Small intestine (tissue), 7 donors: ENCODE measurements at regions not wholly inside any gene's neighbourhood (a gene's known extent, or its start where the extent isn't known, plus 50 kb on each side); places are given as distances from the start of the nearest gene placed in this dataset.
"Not testable (repeated sequence)": the region's sequence is repeated elsewhere in the genome, so short reads cannot be mapped to it uniquely, and the experiment has no call there.

Source experiments
- DNase-seq, 2 donors: peaks; one replicate each; pipeline versions ENCODE4 v3.0.0 to v3.0.0-alpha.2; 2013
- FAIRE-seq: peaks from 2 replicates; lab custom pipeline; 2012; peaks lifted over from hg19 to GRCh38; lab: Jason Lieb, UNC
- H3K27ac ChIP-seq, 3 donors: one replicate each; pipeline ENCODE4 v1.5.1; 2013; ENCODE audit warnings: low read length in 2 of 3, mild to moderate bottlenecking in 2 of 3, control low read depth in 1 of 3, inconsistent platforms in 1 of 3, low read depth in 1 of 3, moderate library complexity in 1 of 3
- H3K27me3 ChIP-seq, 3 donors: one replicate each; pipeline ENCODE4 v1.6.1; 2013; ENCODE audit warnings: low read length in 3 of 3, inconsistent platforms in 1 of 3; ENCODE audit not compliant: control insufficient read depth in 3 of 3, insufficient read depth in 3 of 3
- H3K36me3 ChIP-seq, 3 donors: one replicate each; pipeline ENCODE4 v1.6.1; 2013; ENCODE audit warnings: low read length in 3 of 3, inconsistent platforms in 1 of 3, low read depth in 1 of 3, mild to moderate bottlenecking in 1 of 3, moderate library complexity in 1 of 3; ENCODE audit not compliant: control insufficient read depth in 3 of 3, insufficient read depth in 2 of 3
- H3K4me1 ChIP-seq, 3 donors: one replicate each; pipeline ENCODE4 v1.6.1; 2013; ENCODE audit warnings: low read length in 2 of 3, inconsistent platforms in 1 of 3, low read depth in 1 of 3, mild to moderate bottlenecking in 1 of 3, moderate library complexity in 1 of 3; ENCODE audit not compliant: control insufficient read depth in 3 of 3, insufficient read depth in 2 of 3
- H3K4me3 ChIP-seq, 3 donors: one replicate each; pipeline ENCODE4 v1.5.1; 2013; ENCODE audit warnings: low read length in 3 of 3, control low read depth in 1 of 3, inconsistent platforms in 1 of 3, low read depth in 1 of 3, mild to moderate bottlenecking in 1 of 3, moderate library complexity in 1 of 3
- H3K9me3 ChIP-seq, 2 donors: one replicate each; pipeline ENCODE4 v1.6.1; 2013; ENCODE audit warnings: low read depth in 1 of 2, low read length in 1 of 2; ENCODE audit not compliant: control insufficient read depth in 2 of 2, insufficient read depth in 1 of 2
- WGBS, 3 donors: extraction: QIAGEN DNeasy Blood & Tissue Kit; methylation state at CpG; one replicate each; pipeline ENCODE4 v1.1.7; 2013; 5-methylcytosine and 5-hydroxymethylcytosine counted together
- donor health status: healthy with polysubstance abuse.
- donor health status: control.
- donor health status: control.
- donor health status: Bipolar disorder and iron deficiency.
- donor health status: healthy.

- no peaks in the 10 kb centered on the region for H3K9me3 ChIP-seq
- no peaks in the 10 kb centered on the region for H3K36me3 ChIP-seq
- WGBS, 3 donors: 19 to 58% (median 27%) methylated on average over 1 of the region's 1 CpG
- no peak overlapping the region for H3K27ac ChIP-seq
- DNase-seq (no peak), FAIRE-seq (no peak)
- H3K4me1 ChIP-seq: no peaks in the 10 kb centered on the region
- no peak overlapping the region for H3K4me3 ChIP-seq
- H3K27me3 ChIP-seq: no peaks in the 10 kb centered on the region
Observed at GRCh38 chr9:102483651-102484050, 511.5 kb upstream of the CYLC2 start.

GRCh38 chr9:102482776-102483175, 512.4 kb upstream of the CYLC2 start:
- Histone ChIP-seq H3K4me3 (no peak overlapping the region), H3K27me3 (no peaks in the 10 kb centered on the region), H3K9me3 (no peaks in the 10 kb centered on the region), H3K27ac (no peak overlapping the region), H3K4me1 (no peaks in the 10 kb centered on the region), H3K36me3 (no peaks in the 10 kb centered on the region)
- FAIRE-seq (peak; percentile 5), DNase-seq (no peak)
- WGBS, 3 donors: 78 to 89% (median 81%) methylated on average over 1 of the region's 1 CpG

DNA sequence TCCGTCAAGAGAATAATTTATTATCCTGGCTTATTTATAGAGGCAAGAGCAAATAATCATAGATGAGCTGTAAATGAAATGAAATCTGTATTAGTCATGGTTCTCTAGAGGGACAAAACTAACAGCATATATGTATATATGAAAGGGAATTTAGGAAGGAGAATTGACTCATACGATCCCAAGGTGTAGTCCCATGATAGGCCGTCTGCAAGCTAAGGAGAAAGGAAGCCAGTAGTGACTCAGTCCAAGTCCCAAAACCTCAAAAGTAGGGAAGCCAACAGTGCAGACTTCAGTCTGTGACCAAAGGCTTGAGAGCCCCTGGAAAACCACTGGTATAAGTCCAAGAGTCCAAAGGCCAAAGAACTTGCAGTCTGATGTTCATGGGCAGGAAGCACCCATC, 515.9 kb upstream of the CYLC2 start:
- H3K27me3 ChIP-seq: no peaks in the 10 kb centered on the region
- DNase-seq (no peak), FAIRE-seq (no peak)
- H3K36me3 ChIP-seq: no peaks in the 10 kb centered on the region
- 82 to 83% (median 82%) methylated on average over 3 of the region's 3 CpGs for WGBS, 3 donors
- no peaks in the 10 kb centered on the region for H3K9me3 ChIP-seq
- no peak overlapping the region for H3K27ac ChIP-seq
- no peaks in the 10 kb centered on the region for H3K4me1 ChIP-seq
- no peak overlapping the region for H3K4me3 ChIP-seq

GRCh38 chr9:102474357-102474756, 520.8 kb upstream of the CYLC2 start:
- 48 to 76% (median 53%) methylated on average over 2 of the region's 2 CpGs for WGBS, 3 donors
- Histone ChIP-seq H3K27ac (no peak overlapping the region), H3K27me3 (no peaks in the 10 kb centered on the region), H3K9me3 (peaks cover 0 to 4% of the 10 kb centered on the region in 2 donors), H3K4me1 (no peaks in the 10 kb centered on the region), H3K4me3 (no peak overlapping the region), H3K36me3 (no peaks in the 10 kb centered on the region)
- no peak for FAIRE-seq
- DNase-seq: no peak

- H3K4me3 ChIP-seq, FAIRE-seq, H3K27ac ChIP-seq, H3K27me3 ChIP-seq, DNase-seq, H3K4me1 ChIP-seq, H3K9me3 ChIP-seq, H3K36me3 ChIP-seq: not testable (repeated sequence)
- 91 to 98% (median 98%) methylated on average over 5 to 6 of the region's 7 CpGs for WGBS, 3 donors
Observed at GRCh38 chr9:102469430-102469829, 525.7 kb upstream of the CYLC2 start.

- FAIRE-seq (no peak), DNase-seq (no peak)
- Histone ChIP-seq H3K36me3 (no peaks in the 10 kb centered on the region), H3K4me1 (no peaks in the 10 kb centered on the region), H3K4me3 (no peak overlapping the region), H3K27me3 (no peaks in the 10 kb centered on the region), H3K27ac (no peak overlapping the region), H3K9me3 (no peaks in the 10 kb centered on the region)
- 87 to 93% (median 91%) methylated on average over 2 of the region's 2 CpGs for WGBS, 3 donors
Observed at GRCh38 chr9:102461156-102461819, 533.8 kb upstream of the CYLC2 start.

DNA sequence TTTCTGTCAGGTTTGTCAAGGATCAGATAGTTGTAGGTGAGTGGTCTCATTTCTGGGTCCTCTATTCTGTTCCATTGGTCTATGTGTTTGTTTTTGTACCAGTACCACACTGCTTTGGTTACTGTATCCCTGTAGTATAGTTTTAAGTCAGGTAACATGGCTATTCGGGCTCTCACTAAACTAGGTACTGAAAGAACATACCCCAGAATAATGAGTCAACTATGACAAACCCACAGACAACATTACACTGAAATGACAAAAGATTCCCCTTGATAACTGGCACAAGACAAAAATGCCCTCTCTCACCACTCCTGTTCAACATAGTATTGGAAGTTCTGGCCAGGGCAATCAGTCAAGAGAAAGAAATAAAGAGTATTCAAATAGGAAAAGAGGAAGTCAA, 535.3 kb upstream of the CYLC2 start:
- 57 to 90% (median 67%) methylated on average over 1 of the region's 1 CpG for WGBS, 3 donors
- FAIRE-seq: no peak

DNA sequence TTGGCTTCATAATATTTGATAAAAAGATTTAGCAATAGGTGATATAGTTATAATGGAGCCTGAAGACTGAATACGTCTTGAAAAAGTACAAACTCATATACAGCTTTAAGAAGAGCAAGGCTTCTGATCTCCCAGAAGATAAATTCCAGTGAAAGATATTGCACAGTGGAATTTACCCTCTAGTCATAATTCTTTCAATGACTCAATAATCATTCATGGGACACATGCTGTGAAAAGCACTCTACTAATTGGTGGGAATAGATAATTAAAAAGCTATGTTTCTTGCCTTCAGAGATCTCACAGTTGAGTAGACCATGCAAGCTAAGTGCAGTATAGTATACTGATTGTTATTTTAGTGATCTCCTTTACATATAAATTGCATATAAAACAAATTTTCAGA, 538.6 kb upstream of the CYLC2 start:
- Histone ChIP-seq H3K9me3 (no peaks in the 10 kb centered on the region), H3K27me3 (no peaks in the 10 kb centered on the region), H3K4me1 (no peaks in the 10 kb centered on the region), H3K4me3 (no peak overlapping the region), H3K27ac (no peak overlapping the region), H3K36me3 (no peaks in the 10 kb centered on the region)
- WGBS, 3 donors: 72 to 86% (median 76%) methylated on average over 1 of the region's 1 CpG
- FAIRE-seq: no peak
- no peak for DNase-seq

More for the DNA sequence above, 535.3 kb upstream of the CYLC2 start:
- no peaks in the 10 kb centered on the region for H3K4me1 ChIP-seq
- no peaks in the 10 kb centered on the region for H3K36me3 ChIP-seq
- H3K9me3 ChIP-seq: no peaks in the 10 kb centered on the region
- no peak overlapping the region for H3K4me3 ChIP-seq
- H3K27me3 ChIP-seq: no peaks in the 10 kb centered on the region
- no peak for DNase-seq
- H3K27ac ChIP-seq: no peak overlapping the region

DNA sequence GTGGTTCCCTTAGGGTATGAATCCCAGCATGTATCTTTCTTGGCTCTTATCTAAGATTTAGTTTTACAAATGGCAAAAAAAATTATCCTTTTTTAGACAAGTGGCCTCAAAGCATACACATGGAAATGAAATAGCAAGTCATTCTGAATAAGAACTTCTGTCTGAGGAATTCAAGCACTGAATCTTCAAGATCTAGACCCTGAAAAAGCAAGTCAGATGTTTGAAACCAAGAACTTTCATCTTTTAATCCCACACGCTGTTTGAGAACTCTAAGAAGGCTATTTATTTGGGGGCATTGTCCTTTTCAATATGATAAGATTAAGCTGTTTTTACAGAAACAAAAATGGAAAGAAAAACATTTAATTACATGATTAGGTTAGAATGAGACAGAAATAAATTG, 549.2 kb upstream of the CYLC2 start:
- Histone ChIP-seq H3K4me1 (no peaks in the 10 kb centered on the region), H3K27ac (no peak overlapping the region), H3K4me3 (no peak overlapping the region), H3K9me3 (peaks cover 0 to 7% of the 10 kb centered on the region in 2 donors), H3K36me3 (no peaks in the 10 kb centered on the region), H3K27me3 (no peaks in the 10 kb centered on the region)
- DNase-seq (no peak), FAIRE-seq (no peak)
- WGBS, 3 donors: 40 to 69% (median 48%) methylated on average over 1 of the region's 1 CpG
